Neural progenitor cell (in vitro differentiated cells): ENCODE measurements at regions not wholly inside any gene's neighbourhood (a gene's known extent, or its start where the extent isn't known, plus 50 kb on each side); places are given as distances from the start of the nearest gene placed in this dataset.
A peak's percentile ranks its signal among the peaks of the same experiment; 100 is the strongest.

ENCODE experiments used
- DNase-seq: peaks from one replicate; pipeline ENCODE4 v3.0.0-alpha.2; 2016; ENCODE audit warnings: low spot score
- H2AFZ ChIP-seq: fragments of 200-600 bp; sonication (generic); replicated peaks from 2 replicates; pipeline ENCODE4 v1.6.1; 2016; ENCODE audit warnings: antibody characterized with exemption
- H3F3A ChIP-seq: fragments of 200-600 bp; sonication (generic); 2 replicates; pipeline ENCODE4 v1.6.1; 2016; ENCODE audit warnings: antibody characterized with exemption, low read depth
- H3K27ac ChIP-seq: fragments of 200-600 bp; sonication (generic); 2 replicates; pipeline ENCODE4 v1.5.1; 2016; ENCODE audit warnings: mild to moderate bottlenecking
- H3K27me3 ChIP-seq: fragments of 200-600 bp; sonication (generic); 2 replicates; pipeline ENCODE4 v1.6.1; 2016; ENCODE audit warnings: mild to moderate bottlenecking, moderate library complexity
- H3K36me3 ChIP-seq: fragments of 200-600 bp; sonication (generic); 2 replicates; pipeline ENCODE4 v1.5.1; 2016
- H3K4me1 ChIP-seq: fragments of 200-600 bp; sonication (generic); 2 replicates; pipeline ENCODE4 v1.6.1; 2016; ENCODE audit warnings: mixed run types
- H3K4me2 ChIP-seq: fragments of 200-600 bp; sonication (generic); 2 replicates; pipeline ENCODE4 v1.6.1; 2016
- H3K4me3 ChIP-seq: fragments of 200-600 bp; sonication (generic); 2 replicates; pipeline ENCODE4 v1.5.1; 2016
- H3K79me2 ChIP-seq: fragments of 200-600 bp; sonication (generic); 2 replicates; pipeline ENCODE4 v1.6.1; 2016; ENCODE audit warnings: low read depth
- H3K9ac ChIP-seq: fragments of 200-600 bp; sonication (generic); 2 replicates; pipeline ENCODE4 v1.6.1; 2016
- H3K9me3 ChIP-seq: fragments of 200-600 bp; sonication (generic); 2 replicates; pipeline ENCODE4 v1.5.1; 2016; ENCODE audit warnings: low read depth
- H4K20me1 ChIP-seq: fragments of 200-600 bp; sonication (generic); 2 replicates; pipeline ENCODE4 v1.6.1; 2016; ENCODE audit warnings: low read depth
- H3K27ac Mint-ChIP-seq: 3 replicates; pipeline ENCODE4 v1.8.0; 2021; ENCODE audit warnings: mixed read lengths
- H3K27me3 Mint-ChIP-seq: 2 replicates; pipeline ENCODE4 v1.8.0; 2022; ENCODE audit warnings: low read depth, mild to moderate bottlenecking, inconsistent platforms, moderate library complexity, mixed read lengths; ENCODE audit not compliant: insufficient read depth
- H3K36me3 Mint-ChIP-seq: 3 replicates; pipeline ENCODE4 v1.8.0; 2021; ENCODE audit warnings: mixed read lengths
- H3K4me1 Mint-ChIP-seq: 3 replicates; pipeline ENCODE4 v1.8.0; 2021; ENCODE audit warnings: mixed read lengths
- H3K4me3 Mint-ChIP-seq: 3 replicates; pipeline ENCODE4 v1.8.0; 2021; ENCODE audit warnings: mild to moderate bottlenecking, moderate library complexity, mixed read lengths
- H3K9me3 Mint-ChIP-seq: 3 replicates; pipeline ENCODE4 v1.8.0; 2020; ENCODE audit warnings: mixed read lengths
- EZH2 ChIP-seq: fragments of 200-600 bp; sonication (generic); IDR thresholded peaks from 2 replicates; pipeline ENCODE4 v1.6.1; 2017; ENCODE audit warnings: antibody characterized with exemption, mild to moderate bottlenecking, moderate library complexity
- EZH2phosphoT487 ChIP-seq: fragments of 200-600 bp; sonication (generic); IDR thresholded peaks from 2 replicates; pipeline ENCODE4 v1.6.1; 2017; ENCODE audit warnings: antibody characterized with exemption
- TF ChIP-seq, protein P1 (sequence below): fragments of 200-600 bp; sonication (generic); IDR thresholded peaks from 2 replicates; pipeline ENCODE4 v1.5.1; 2017; ENCODE audit warnings: antibody characterized with exemption, mild to moderate bottlenecking

DNA sequence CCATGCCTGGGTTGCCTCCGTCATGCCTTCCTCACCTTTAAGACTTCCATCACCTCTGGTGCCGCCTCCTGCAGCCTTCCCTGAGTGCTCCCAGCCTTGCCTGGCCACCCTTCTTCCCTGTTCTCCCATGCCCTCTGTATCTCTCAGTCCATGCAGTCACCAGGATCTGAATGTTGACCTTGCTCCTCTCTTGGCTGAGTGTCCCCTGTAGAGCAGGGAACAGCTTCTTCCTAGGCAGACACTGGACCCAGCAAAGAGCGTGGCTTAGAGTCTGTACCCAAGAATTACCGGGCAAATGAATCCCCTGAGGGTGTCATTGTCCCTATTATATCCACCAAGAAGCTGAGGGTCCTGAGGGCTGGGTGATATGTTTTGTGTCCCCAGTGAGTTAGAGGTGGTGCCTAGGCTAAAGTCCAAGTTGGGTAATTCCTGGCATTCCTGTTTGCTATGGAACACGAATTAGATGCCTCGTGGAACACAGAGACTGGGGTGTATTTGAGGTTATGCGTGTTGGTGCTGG is 505.6 kb downstream of the RPS24 start:
- peak overlapping the region; percentile 30 for H3K27ac Mint-ChIP-seq
- H3K36me3 Mint-ChIP-seq, result no peaks in the 10 kb centered on the region
- H3K4me1 ChIP-seq, result peaks cover 12% of the 10 kb centered on the region
- no peak overlapping the region for H3K27ac ChIP-seq
- no peak overlapping the region for H3K4me2 ChIP-seq
- no peaks in the 10 kb centered on the region for H3K79me2 ChIP-seq
- no peak overlapping the region for H3K4me3 ChIP-seq
- no peak overlapping the region for H2AFZ ChIP-seq
- no peak overlapping the region for H3K4me3 Mint-ChIP-seq
- H3K27me3 Mint-ChIP-seq, result peaks cover 7% of the 10 kb centered on the region
- no peak overlapping the region for H3K9ac ChIP-seq
- H4K20me1 ChIP-seq, result no peaks in the 10 kb centered on the region
- no peak for DNase-seq
- H3K36me3 ChIP-seq, result no peaks in the 10 kb centered on the region
- no peaks in the 10 kb centered on the region for H3F3A ChIP-seq
- H3K9me3 ChIP-seq, result no peaks in the 10 kb centered on the region
- H3K4me1 Mint-ChIP-seq, result peaks cover 62% of the 10 kb centered on the region
- H3K9me3 Mint-ChIP-seq, result no peaks in the 10 kb centered on the region
- H3K27me3 ChIP-seq, result no peaks in the 10 kb centered on the region
- no peak for TF ChIP-seq EZH2
- TF ChIP-seq, protein P1, sequence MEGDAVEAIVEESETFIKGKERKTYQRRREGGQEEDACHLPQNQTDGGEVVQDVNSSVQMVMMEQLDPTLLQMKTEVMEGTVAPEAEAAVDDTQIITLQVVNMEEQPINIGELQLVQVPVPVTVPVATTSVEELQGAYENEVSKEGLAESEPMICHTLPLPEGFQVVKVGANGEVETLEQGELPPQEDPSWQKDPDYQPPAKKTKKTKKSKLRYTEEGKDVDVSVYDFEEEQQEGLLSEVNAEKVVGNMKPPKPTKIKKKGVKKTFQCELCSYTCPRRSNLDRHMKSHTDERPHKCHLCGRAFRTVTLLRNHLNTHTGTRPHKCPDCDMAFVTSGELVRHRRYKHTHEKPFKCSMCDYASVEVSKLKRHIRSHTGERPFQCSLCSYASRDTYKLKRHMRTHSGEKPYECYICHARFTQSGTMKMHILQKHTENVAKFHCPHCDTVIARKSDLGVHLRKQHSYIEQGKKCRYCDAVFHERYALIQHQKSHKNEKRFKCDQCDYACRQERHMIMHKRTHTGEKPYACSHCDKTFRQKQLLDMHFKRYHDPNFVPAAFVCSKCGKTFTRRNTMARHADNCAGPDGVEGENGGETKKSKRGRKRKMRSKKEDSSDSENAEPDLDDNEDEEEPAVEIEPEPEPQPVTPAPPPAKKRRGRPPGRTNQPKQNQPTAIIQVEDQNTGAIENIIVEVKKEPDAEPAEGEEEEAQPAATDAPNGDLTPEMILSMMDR, result no peak

DNA sequence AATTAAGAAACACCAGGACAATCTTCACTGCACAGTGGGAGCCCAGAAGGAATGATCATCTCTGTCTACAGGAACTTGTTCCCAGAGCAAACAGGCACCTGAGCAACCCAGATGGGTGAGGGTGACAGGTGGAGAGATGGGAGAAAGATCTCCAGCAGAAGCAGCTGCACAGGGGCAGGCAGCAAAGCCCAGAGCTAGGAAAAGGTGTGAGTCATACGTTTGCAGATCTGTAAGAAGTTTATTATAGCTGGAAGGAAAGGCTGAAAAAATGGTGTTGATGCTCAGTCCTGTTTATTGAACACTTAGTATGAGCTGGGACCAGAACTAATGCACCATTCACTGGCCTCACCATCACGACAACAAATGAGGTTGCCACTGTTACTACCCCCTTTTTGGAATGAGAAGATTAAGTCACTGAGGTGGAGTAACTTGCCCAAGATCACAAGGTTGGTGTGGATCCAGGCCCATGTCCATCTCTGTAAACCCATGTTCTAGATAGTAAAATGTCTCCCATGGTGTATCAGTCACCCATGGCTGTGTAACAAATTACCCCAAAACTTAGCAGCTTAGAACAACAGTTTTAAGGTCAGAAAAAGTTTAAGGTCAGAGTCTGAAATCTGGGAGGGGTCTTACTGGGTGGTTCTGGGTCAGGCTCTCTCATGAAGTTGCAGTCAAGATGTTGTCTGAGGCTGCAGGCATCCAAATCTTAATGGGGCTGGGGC is 506.9 kb downstream of the RPS24 start:
- DNase-seq, result no peak
- peaks cover 13% of the 10 kb centered on the region for H3K4me1 ChIP-seq
- Mint-ChIP-seq H3K27me3 (peaks cover 7% of the 10 kb centered on the region), H3K4me1 (peaks cover 70% of the 10 kb centered on the region), H3K36me3 (no peaks in the 10 kb centered on the region), H3K27ac (peak overlapping the region; percentile 88), H3K4me3 (no peak overlapping the region), H3K9me3 (no peaks in the 10 kb centered on the region)
- no peaks in the 10 kb centered on the region for H3F3A ChIP-seq
- H3K9me3 ChIP-seq, result no peaks in the 10 kb centered on the region
- no peaks in the 10 kb centered on the region for H3K79me2 ChIP-seq
- H4K20me1 ChIP-seq, result no peaks in the 10 kb centered on the region
- no peak overlapping the region for H3K27ac ChIP-seq
- TF ChIP-seq EZH2phosphoT487 (no peak), EZH2 (no peak)
- TF ChIP-seq, protein P1, result no peak
- no peaks in the 10 kb centered on the region for H3K27me3 ChIP-seq
- H3K4me2 ChIP-seq, result no peak overlapping the region
- no peak overlapping the region for H3K4me3 ChIP-seq
- H3K9ac ChIP-seq, result no peak overlapping the region
- H2AFZ ChIP-seq, result no peak overlapping the region
- no peaks in the 10 kb centered on the region for H3K36me3 ChIP-seq

DNA sequence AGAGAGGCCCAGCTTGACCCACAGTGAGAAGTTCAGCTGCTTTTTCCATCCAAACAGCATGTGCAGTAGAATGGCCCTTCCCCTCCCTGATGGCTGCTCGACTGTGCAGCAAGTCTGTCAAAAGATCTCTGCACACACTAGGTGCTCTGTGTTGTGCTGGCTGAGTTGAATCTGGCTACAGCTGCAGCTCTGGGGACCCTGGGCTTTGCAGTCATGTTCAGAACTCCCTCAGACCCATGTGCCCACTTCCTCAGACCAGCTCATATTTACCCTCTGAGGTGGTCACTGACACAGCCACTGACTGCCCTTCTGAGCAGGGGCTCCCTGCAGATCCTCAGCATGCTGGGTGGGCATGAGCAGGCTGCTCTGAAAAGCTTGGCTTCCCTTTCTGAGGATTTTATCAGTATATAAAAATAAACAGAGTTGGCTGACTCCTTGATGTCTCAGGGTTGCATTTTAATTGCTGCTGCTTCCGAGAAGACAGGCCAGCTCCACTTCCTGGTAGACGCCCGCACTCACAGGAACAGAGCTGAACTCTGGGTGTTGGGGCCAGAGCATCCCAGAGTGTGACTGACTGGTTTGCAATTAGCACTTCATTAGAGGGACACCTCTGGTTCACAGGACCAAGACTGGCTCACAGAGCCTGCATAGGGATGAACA is 507.9 kb downstream of the RPS24 start:
- Mint-ChIP-seq H3K27ac (peak overlapping the region; percentile 98), H3K4me1 (peaks cover 71% of the 10 kb centered on the region)
- no peak overlapping the region for H3K4me2 ChIP-seq

More for the DNA sequence above, 507.9 kb downstream of the RPS24 start:
- H3K4me1 ChIP-seq, result peaks cover 13% of the 10 kb centered on the region
- peaks cover 7% of the 10 kb centered on the region for H3K27me3 Mint-ChIP-seq
- no peak overlapping the region for H3K4me3 ChIP-seq
- H3K36me3 Mint-ChIP-seq, result no peaks in the 10 kb centered on the region
- no peaks in the 10 kb centered on the region for H3K79me2 ChIP-seq
- DNase-seq, result no peak
- no peaks in the 10 kb centered on the region for H3K36me3 ChIP-seq
- H3K4me3 Mint-ChIP-seq, result no peak overlapping the region
- no peak for TF ChIP-seq EZH2
- TF ChIP-seq EZH2phosphoT487, result no peak
- TF ChIP-seq, protein P1, result no peak
- H3K9ac ChIP-seq, result no peak overlapping the region
- H3K27me3 ChIP-seq, result no peaks in the 10 kb centered on the region
- H3F3A ChIP-seq, result no peaks in the 10 kb centered on the region
- no peaks in the 10 kb centered on the region for H3K9me3 Mint-ChIP-seq
- no peaks in the 10 kb centered on the region for H4K20me1 ChIP-seq
- H3K9me3 ChIP-seq, result no peaks in the 10 kb centered on the region
- H2AFZ ChIP-seq, result no peak overlapping the region
- H3K27ac ChIP-seq, result no peak overlapping the region
